Hepatocyte (in vitro differentiated cells): ENCODE measurements at regions not wholly inside any gene's neighbourhood (a gene's known extent, or its start where the extent isn't known, plus 50 kb on each side); places are given as distances from the start of the nearest gene placed in this dataset.
A peak's percentile ranks its signal among the peaks of the same experiment; 100 is the strongest.

Experiments used
- DNase-seq: peaks from one replicate; pipeline ENCODE4 v3.0.0-alpha.2; 2016; ENCODE audit warnings: low spot score
- H2AFZ ChIP-seq: fragments of 200-600 bp; sonication (generic); 2 replicates; pipeline ENCODE4 v1.6.0; 2016; ENCODE audit warnings: antibody characterized with exemption, mild to moderate bottlenecking
- H3K27ac ChIP-seq: fragments of 200-600 bp; sonication (generic); 2 replicates; pipeline ENCODE4 v1.5.1; 2016; ENCODE audit warnings: mild to moderate bottlenecking
- H3K27me3 ChIP-seq: fragments of 200-600 bp; sonication (generic); 2 replicates; pipeline ENCODE4 v1.6.1; 2016
- H3K36me3 ChIP-seq: fragments of 200-600 bp; sonication (generic); replicated peaks from 2 replicates; pipeline ENCODE4 v1.5.1; 2016; ENCODE audit warnings: low read depth; ENCODE audit not compliant: insufficient read depth
- H3K4me1 ChIP-seq: fragments of 200-600 bp; sonication (generic); 2 replicates; pipeline ENCODE4 v1.5.1; 2016; ENCODE audit warnings: mild to moderate bottlenecking, moderate library complexity; ENCODE audit not compliant: insufficient read depth
- H3K4me2 ChIP-seq: fragments of 200-600 bp; sonication (generic); 2 replicates; pipeline ENCODE4 v1.6.0; 2016
- H3K4me3 ChIP-seq: fragments of 200-600 bp; sonication (generic); 2 replicates; pipeline ENCODE4 v1.5.1; 2016; ENCODE audit warnings: mild to moderate bottlenecking
- H3K79me2 ChIP-seq: fragments of 200-600 bp; sonication (generic); 2 replicates; pipeline ENCODE4 v1.6.0; 2017; ENCODE audit warnings: mild to moderate bottlenecking
- H3K9me2 ChIP-seq: fragments of 200-600 bp; sonication (generic); replicated peaks from 2 replicates; pipeline ENCODE4 v1.6.0; 2017; ENCODE audit warnings: mild to moderate bottlenecking; ENCODE audit not compliant: insufficient read depth
- H3K9me3 ChIP-seq: fragments of 200-600 bp; sonication (generic); 2 replicates; pipeline ENCODE4 v1.5.1; 2016; ENCODE audit warnings: low read depth, mild to moderate bottlenecking
- H4K20me1 ChIP-seq: fragments of 200-600 bp; sonication (generic); 2 replicates; pipeline ENCODE4 v1.6.0; 2016; ENCODE audit warnings: mild to moderate bottlenecking; ENCODE audit not compliant: insufficient read depth, poor library complexity, severe bottlenecking
- CTCF ChIP-seq: fragments of 200-600 bp; sonication (generic); IDR thresholded peaks from 2 replicates; pipeline ENCODE4 v1.5.1; 2016; ENCODE audit warnings: antibody characterized with exemption, mild to moderate bottlenecking; ENCODE audit not compliant: poor library complexity
- EZH2 ChIP-seq: fragments of 200-600 bp; sonication (generic); IDR thresholded peaks from 2 replicates; pipeline ENCODE4 v1.6.1; 2016; ENCODE audit warnings: antibody characterized with exemption, mild to moderate bottlenecking, borderline replicate concordance
- EZH2phosphoT487 ChIP-seq: fragments of 200-600 bp; sonication (generic); IDR thresholded peaks from one replicate; pipeline ENCODE4 v1.6.1; 2018; ENCODE audit warnings: antibody characterized with exemption, mild to moderate bottlenecking, low read depth, moderate library complexity; ENCODE audit not compliant: unreplicated experiment, severe bottlenecking
- WGBS: methylation state at CpG from one replicate; pipeline ENCODE4 v1.1.6; 2016; ENCODE audit warnings: low lambda C conversion rate; ENCODE audit errors: missing lambda C conversion rate; 5-methylcytosine and 5-hydroxymethylcytosine counted together

- H3K36me3 ChIP-seq: no peaks in the 10 kb centered on the region
- no peak overlapping the region for H3K4me3 ChIP-seq
- no peak for TF ChIP-seq EZH2
- TF ChIP-seq EZH2phosphoT487: no peak
- TF ChIP-seq CTCF: no peak
- no peaks in the 10 kb centered on the region for H3K9me2 ChIP-seq
- DNase-seq: peak; percentile 35
- peak overlapping the region; percentile 10 for H3K4me2 ChIP-seq
- H2AFZ ChIP-seq: peak overlapping the region; percentile 36
- H3K27ac ChIP-seq: peak overlapping the region; percentile 50
- H3K4me1 ChIP-seq: peaks cover 15% of the 10 kb centered on the region
- no peaks in the 10 kb centered on the region for H3K79me2 ChIP-seq
- no peaks in the 10 kb centered on the region for H3K27me3 ChIP-seq
- H3K9me3 ChIP-seq: no peaks in the 10 kb centered on the region
- H4K20me1 ChIP-seq: no peaks in the 10 kb centered on the region
- 28% methylated on average over 9 of the region's 9 CpGs for WGBS
These were observed 271.2 kb downstream of the PRL start for GRCh38 chr6:22025468-22026163.

GRCh38 chr6:22026164-22026678, 270.6 kb downstream of the PRL start:
- Histone ChIP-seq H3K4me3 (no peak overlapping the region), H3K27ac (peak overlapping the region; percentile 50), H3K79me2 (no peaks in the 10 kb centered on the region), H4K20me1 (no peaks in the 10 kb centered on the region), H3K27me3 (no peaks in the 10 kb centered on the region), H3K9me2 (no peaks in the 10 kb centered on the region), H3K4me2 (peak overlapping the region; percentile 10), H2AFZ (peak overlapping the region; percentile 36), H3K36me3 (no peaks in the 10 kb centered on the region), H3K4me1 (peaks cover 15% of the 10 kb centered on the region), H3K9me3 (no peaks in the 10 kb centered on the region)
- WGBS: 88% methylated on average over 5 of the region's 5 CpGs
- no peak for TF ChIP-seq CTCF
- TF ChIP-seq EZH2: no peak
- no peak for TF ChIP-seq EZH2phosphoT487
- DNase-seq: no peak

GRCh38 chr6:22027040-22027725, 269.7 kb downstream of the PRL start:
- no peak for DNase-seq
- Histone ChIP-seq H3K4me3 (no peak overlapping the region), H3K27ac (no peak overlapping the region), H3K79me2 (no peaks in the 10 kb centered on the region), H3K4me1 (peaks cover 15% of the 10 kb centered on the region), H3K27me3 (no peaks in the 10 kb centered on the region), H3K36me3 (no peaks in the 10 kb centered on the region), H3K9me2 (no peaks in the 10 kb centered on the region), H4K20me1 (no peaks in the 10 kb centered on the region), H3K4me2 (no peak overlapping the region), H3K9me3 (no peaks in the 10 kb centered on the region), H2AFZ (no peak overlapping the region)
- TF ChIP-seq EZH2: no peak
- no peak for TF ChIP-seq EZH2phosphoT487
- no peak for TF ChIP-seq CTCF
- WGBS: 79% methylated on average over 8 of the region's 8 CpGs
